Natural killer cell treated with Interleukin-12 subunit alpha and Interleukin-12 subunit beta and Interleukin-15 and Interleukin-18, amount 100 ng/mL, for 72 hours (primary cell): ENCODE measurements at regions not wholly inside any gene's neighbourhood (a gene's known extent, or its start where the extent isn't known, plus 50 kb on each side); places are given as distances from the start of the nearest gene placed in this dataset.
"Not testable (repeated sequence)": the region's sequence is repeated elsewhere in the genome, so short reads cannot be mapped to it uniquely, and the experiment has no call there.

Source experiments
- ATAC-seq, 2 donors: fragments of 150-1000 bp; cut with Tn5 transposase in 1 of 2; sonication (Bioruptor Pico), chemical (Tn5 transposase) in 1 of 2; 2 replicates each; pipeline ENCODE4 v1.10.0; 2021
- DNase-seq: peaks from one replicate; pipeline ENCODE4 v3.0.0; 2022; ENCODE audit warnings: low spot score
- H3K27ac Mint-ChIP-seq, 2 donors: 1 replicate in 1 of 2; 2 replicates in 1 of 2; pipeline ENCODE4 v1.8.0; 2022; ENCODE audit warnings: mixed read lengths in 2 of 2, mild to moderate bottlenecking in 1 of 2, moderate library complexity in 1 of 2
- H3K27me3 Mint-ChIP-seq, 2 donors: 1 replicate in 1 of 2; 2 replicates in 1 of 2; pipeline ENCODE4 v1.8.0; 2022; ENCODE audit warnings: mixed read lengths in 2 of 2
- H3K36me3 Mint-ChIP-seq: one replicate; pipeline ENCODE4 v1.8.0; 2022; ENCODE audit warnings: mixed read lengths
- H3K4me1 Mint-ChIP-seq, 2 donors: 1 replicate in 1 of 2; 2 replicates in 1 of 2; pipeline ENCODE4 v1.8.0; 2022; ENCODE audit warnings: low read depth in 2 of 2, mixed read lengths in 2 of 2, mild to moderate bottlenecking in 1 of 2
- H3K4me3 Mint-ChIP-seq: one replicate; pipeline ENCODE4 v1.8.0; 2022; ENCODE audit warnings: mixed read lengths
- H3K9me3 Mint-ChIP-seq: 2 replicates; pipeline ENCODE4 v1.8.0; 2022; ENCODE audit warnings: mixed read lengths

GRCh38 chr2:117555965-117556364 lies 258.5 kb upstream of the DDX18 start:
- no peaks in the 10 kb centered on the region for H3K36me3 Mint-ChIP-seq
- no peak overlapping the region for H3K27ac Mint-ChIP-seq
- ATAC-seq: no peak
- H3K4me1 Mint-ChIP-seq: no peaks in the 10 kb centered on the region
- H3K27me3 Mint-ChIP-seq: no peaks in the 10 kb centered on the region
- peaks cover 17% of the 10 kb centered on the region for H3K9me3 Mint-ChIP-seq
- no peak for DNase-seq
- no peak overlapping the region for H3K4me3 Mint-ChIP-seq

- no peaks in the 10 kb centered on the region for H3K27me3 Mint-ChIP-seq
- H3K27ac Mint-ChIP-seq: no peak overlapping the region
- no peaks in the 10 kb centered on the region for H3K4me1 Mint-ChIP-seq
Observed at GRCh38 chr2:117557626-117558025, 256.9 kb upstream of the DDX18 start.

GRCh38 chr2:117562654-117563053 lies 251.8 kb upstream of the DDX18 start:
- H3K27me3 Mint-ChIP-seq: no peaks in the 10 kb centered on the region
- H3K36me3 Mint-ChIP-seq: no peaks in the 10 kb centered on the region
- no peak for ATAC-seq
- peaks cover 22% of the 10 kb centered on the region for H3K9me3 Mint-ChIP-seq
- H3K4me3 Mint-ChIP-seq: no peak overlapping the region
- no peak overlapping the region for H3K27ac Mint-ChIP-seq
- no peak for DNase-seq
- H3K4me1 Mint-ChIP-seq: no peaks in the 10 kb centered on the region

More at GRCh38 chr2:117557626-117558025, 256.9 kb upstream of the DDX18 start:
- Mint-ChIP-seq H3K4me3 (no peak overlapping the region), H3K36me3 (no peaks in the 10 kb centered on the region), H3K9me3 (peaks cover 19% of the 10 kb centered on the region)
- DNase-seq (no peak), ATAC-seq (no peak)

GRCh38 chr2:117571590-117572349 lies 242.7 kb upstream of the DDX18 start:
- no peak overlapping the region for H3K4me3 Mint-ChIP-seq
- H3K36me3 Mint-ChIP-seq: peaks cover 7% of the 10 kb centered on the region
- no peaks in the 10 kb centered on the region for H3K27me3 Mint-ChIP-seq
- ATAC-seq (no peak), DNase-seq (no peak)
- H3K27ac Mint-ChIP-seq: no peak overlapping the region
- peaks cover 17% of the 10 kb centered on the region for H3K9me3 Mint-ChIP-seq
- no peaks in the 10 kb centered on the region for H3K4me1 Mint-ChIP-seq

- no peaks in the 10 kb centered on the region for H3K36me3 Mint-ChIP-seq
- peaks cover 20% of the 10 kb centered on the region for H3K9me3 Mint-ChIP-seq
- H3K4me1 Mint-ChIP-seq: no peaks in the 10 kb centered on the region
- no peak overlapping the region for H3K27ac Mint-ChIP-seq
- no peak for DNase-seq
- no peak for ATAC-seq
- no peaks in the 10 kb centered on the region for H3K27me3 Mint-ChIP-seq
- no peak overlapping the region for H3K4me3 Mint-ChIP-seq
Observed at GRCh38 chr2:117587310-117587709, 227.2 kb upstream of the DDX18 start.

GRCh38 chr2:117603060-117603459 lies 211.4 kb upstream of the DDX18 start:
- Mint-ChIP-seq H3K27me3 (no peaks in the 10 kb centered on the region), H3K36me3 (peaks cover 6% of the 10 kb centered on the region), H3K27ac (no peak overlapping the region), H3K4me3 (no peak overlapping the region), H3K4me1 (no peaks in the 10 kb centered on the region), H3K9me3 (peaks cover 18% of the 10 kb centered on the region)
- DNase-seq: no peak
- no peak for ATAC-seq

- peaks cover 4% of the 10 kb centered on the region for H3K36me3 Mint-ChIP-seq
- peaks cover 16% of the 10 kb centered on the region for H3K9me3 Mint-ChIP-seq
- H3K27me3 Mint-ChIP-seq: no peaks in the 10 kb centered on the region
- H3K27ac Mint-ChIP-seq: no peak overlapping the region
- no peak for DNase-seq
- no peaks in the 10 kb centered on the region for H3K4me1 Mint-ChIP-seq
- H3K4me3 Mint-ChIP-seq: no peak overlapping the region
- no peak for ATAC-seq
Observed at GRCh38 chr2:117603567-117603966, 210.9 kb upstream of the DDX18 start.

- Mint-ChIP-seq H3K36me3 (no peaks in the 10 kb centered on the region), H3K4me1 (no peaks in the 10 kb centered on the region), H3K27ac (no peak overlapping the region), H3K4me3 (no peak overlapping the region), H3K9me3 (peaks cover 8% of the 10 kb centered on the region), H3K27me3 (no peaks in the 10 kb centered on the region)
- ATAC-seq (no peak), DNase-seq (no peak)
Observed at GRCh38 chr2:117607202-117607601, 207.3 kb upstream of the DDX18 start.

GRCh38 chr2:117613101-117613500 lies 201.4 kb upstream of the DDX18 start:
- ATAC-seq (no peak), DNase-seq (no peak)
- H3K4me1 Mint-ChIP-seq: no peaks in the 10 kb centered on the region
- no peaks in the 10 kb centered on the region for H3K36me3 Mint-ChIP-seq
- no peak overlapping the region for H3K4me3 Mint-ChIP-seq
- H3K9me3 Mint-ChIP-seq: peaks cover 14% of the 10 kb centered on the region
- no peak overlapping the region for H3K27ac Mint-ChIP-seq
- no peaks in the 10 kb centered on the region for H3K27me3 Mint-ChIP-seq

- no peak overlapping the region for H3K27ac Mint-ChIP-seq
- H3K4me3 Mint-ChIP-seq: no peak overlapping the region
- H3K9me3 Mint-ChIP-seq: peaks cover 14% of the 10 kb centered on the region
- H3K36me3 Mint-ChIP-seq: no peaks in the 10 kb centered on the region
- no peaks in the 10 kb centered on the region for H3K4me1 Mint-ChIP-seq
- DNase-seq (no peak), ATAC-seq (no peak)
- H3K27me3 Mint-ChIP-seq: no peaks in the 10 kb centered on the region
Observed at GRCh38 chr2:117614296-117614695, 200.2 kb upstream of the DDX18 start.

- H3K9me3 Mint-ChIP-seq: peaks cover 14% of the 10 kb centered on the region
Observed at GRCh38 chr2:117614823-117615534, 199.5 kb upstream of the DDX18 start.

GRCh38 chr2:117618607-117619006 lies 195.9 kb upstream of the DDX18 start:
- no peaks in the 10 kb centered on the region for H3K27me3 Mint-ChIP-seq
- H3K4me3 Mint-ChIP-seq: no peak overlapping the region
- no peak for DNase-seq
- ATAC-seq: no peak
- peaks cover 14% of the 10 kb centered on the region for H3K9me3 Mint-ChIP-seq
- H3K36me3 Mint-ChIP-seq: no peaks in the 10 kb centered on the region
- H3K4me1 Mint-ChIP-seq: no peaks in the 10 kb centered on the region
- H3K27ac Mint-ChIP-seq: no peak overlapping the region

More at GRCh38 chr2:117614823-117615534, 199.5 kb upstream of the DDX18 start:
- H3K4me3 Mint-ChIP-seq: no peak overlapping the region
- H3K36me3 Mint-ChIP-seq: no peaks in the 10 kb centered on the region
- no peak overlapping the region for H3K27ac Mint-ChIP-seq
- no peaks in the 10 kb centered on the region for H3K27me3 Mint-ChIP-seq
- no peak for ATAC-seq
- H3K4me1 Mint-ChIP-seq: no peaks in the 10 kb centered on the region
- DNase-seq: no peak

- no peak for ATAC-seq
- DNase-seq: no peak
- no peak overlapping the region for H3K27ac Mint-ChIP-seq
- H3K9me3 Mint-ChIP-seq: peaks cover 6% of the 10 kb centered on the region
- H3K36me3 Mint-ChIP-seq: no peaks in the 10 kb centered on the region
- H3K4me1 Mint-ChIP-seq: no peaks in the 10 kb centered on the region
- H3K4me3 Mint-ChIP-seq: no peak overlapping the region
- no peaks in the 10 kb centered on the region for H3K27me3 Mint-ChIP-seq
Observed at GRCh38 chr2:117621326-117621725, 193.2 kb upstream of the DDX18 start.

GRCh38 chr2:117623175-117623574 lies 191.3 kb upstream of the DDX18 start:
- not testable (repeated sequence) for H3K4me1 Mint-ChIP-seq, H3K27ac Mint-ChIP-seq, H3K9me3 Mint-ChIP-seq, H3K4me3 Mint-ChIP-seq, DNase-seq, H3K36me3 Mint-ChIP-seq, H3K27me3 Mint-ChIP-seq, ATAC-seq
